Calu3 (cell line): ENCODE measurements at regions not wholly inside any gene's neighbourhood (a gene's known extent, or its start where the extent isn't known, plus 50 kb on each side); places are given as distances from the start of the nearest gene placed in this dataset.
A peak's percentile ranks its signal among the peaks of the same experiment; 100 is the strongest.

Source experiments
- BruUV-seq: library from RNA; stranded (reverse); fragments of 400-500 nt; replicated peaks from 2 replicates; lab custom pipeline; 2021; lab: Mats Ljungman, UMichigan
- CTCF ChIA-PET: fragments of 300-600 bp; sonication (Branson Sonifier 250); formaldehyde crosslinking; loops from one replicate; lab custom pipeline; 2022; ENCODE audit warnings: antibody characterized with exemption; lab: Charles Lee
- DNase-seq: peaks from one replicate; pipeline ENCODE4 v3.0.0; 2022
- H3K27ac Mint-ChIP-seq: one replicate; pipeline ENCODE4 v1.8.0; 2022; ENCODE audit warnings: mixed read lengths; ENCODE audit not compliant: unreplicated experiment
- H3K27me3 Mint-ChIP-seq: one replicate; pipeline ENCODE4 v1.8.0; 2022; ENCODE audit warnings: mixed read lengths; ENCODE audit not compliant: unreplicated experiment
- H3K36me3 Mint-ChIP-seq: one replicate; pipeline ENCODE4 v1.8.0; 2022; ENCODE audit warnings: mild to moderate bottlenecking, moderate library complexity, mixed read lengths; ENCODE audit not compliant: insufficient read depth, unreplicated experiment
- H3K4me1 Mint-ChIP-seq: one replicate; pipeline ENCODE4 v1.8.0; 2022; ENCODE audit warnings: mild to moderate bottlenecking, low read depth, mixed read lengths; ENCODE audit not compliant: unreplicated experiment
- H3K4me3 Mint-ChIP-seq: one replicate; pipeline ENCODE4 v1.8.0; 2022; ENCODE audit warnings: mild to moderate bottlenecking, low read depth, moderate library complexity, mixed read lengths; ENCODE audit not compliant: unreplicated experiment
- H3K9me3 Mint-ChIP-seq: one replicate; pipeline ENCODE4 v1.8.0; 2022; ENCODE audit warnings: low read depth, mixed read lengths; ENCODE audit not compliant: unreplicated experiment
- CTCF ChIP-seq: fragments of 200-600 bp; IDR thresholded peaks from one replicate; pipeline ENCODE4 v1.8.0; 2022; ENCODE audit warnings: antibody characterized with exemption; ENCODE audit not compliant: unreplicated experiment
- intact Hi-C: fragments of 100-400 bp; cut with micrococcal nuclease; formaldehyde crosslinking; loops from one replicate; pipeline ENCODE4 v1.10.0; 2022; ENCODE audit not compliant: unreplicated experiment

- Mint-ChIP-seq H3K4me3 (no peak overlapping the region), H3K4me1 (no peaks in the 10 kb centered on the region), H3K27ac (no peak overlapping the region), H3K27me3 (no peaks in the 10 kb centered on the region), H3K9me3 (no peaks in the 10 kb centered on the region), H3K36me3 (no peaks in the 10 kb centered on the region)
- no TSS peak for BruUV-seq
- no peak for DNase-seq
- TF ChIP-seq CTCF, result no peak
- CTCF ChIA-PET, result no interaction called here
- intact Hi-C loops, result loop anchor here (10.0 kb wide), 1 partner anchor 263 kb away; no protein-coding TSS in a partner anchor
Observed at GRCh38 chr6:113301651-113302050, 555.5 kb upstream of the MARCKS start.

GRCh38 chr6:113304116-113304515 is 553.0 kb upstream of the MARCKS start:
- DNase-seq, result no peak
- Mint-ChIP-seq H3K27ac (no peak overlapping the region), H3K4me3 (no peak overlapping the region), H3K36me3 (no peaks in the 10 kb centered on the region), H3K27me3 (no peaks in the 10 kb centered on the region), H3K9me3 (no peaks in the 10 kb centered on the region), H3K4me1 (no peaks in the 10 kb centered on the region)
- no TSS peak for BruUV-seq
- no peak for TF ChIP-seq CTCF
- CTCF ChIA-PET, result no interaction called here
- intact Hi-C loops, result loop anchor here (10.0 kb wide), 1 partner anchor 261 kb away; no protein-coding TSS in a partner anchor

- no peak overlapping the region for H3K4me3 Mint-ChIP-seq
Observed at GRCh38 chr6:113306552-113307145, 550.5 kb upstream of the MARCKS start.

GRCh38 chr6:113308266-113308665 is 548.9 kb upstream of the MARCKS start:
- no peak for DNase-seq

More at GRCh38 chr6:113306552-113307145, 550.5 kb upstream of the MARCKS start:
- no peaks in the 10 kb centered on the region for H3K4me1 Mint-ChIP-seq
- intact Hi-C loops, result loop anchor here (1.0 to 10.0 kb wide), 8 partner anchors 46 to 571 kb away; no protein-coding TSS in a partner anchor
- no peak overlapping the region for H3K27ac Mint-ChIP-seq
- H3K9me3 Mint-ChIP-seq, result no peaks in the 10 kb centered on the region
- peak; percentile 81 for DNase-seq
- no peaks in the 10 kb centered on the region for H3K36me3 Mint-ChIP-seq
- no TSS peak for BruUV-seq
- TF ChIP-seq CTCF, result peak; percentile 77
- H3K27me3 Mint-ChIP-seq, result no peaks in the 10 kb centered on the region
- CTCF ChIA-PET, result interaction anchor here (0.6 to 1.5 kb wide), 16 partner anchors 38 to 603 kb away, joined by 3 to 24 read pairs (median 4); no protein-coding TSS in a partner anchor

More at GRCh38 chr6:113308266-113308665, 548.9 kb upstream of the MARCKS start:
- intact Hi-C loops, result loop anchor here (5.0 to 10.0 kb wide), 3 partner anchors 257 to 569 kb away; no protein-coding TSS in a partner anchor
- H3K27ac Mint-ChIP-seq, result no peak overlapping the region
- H3K4me3 Mint-ChIP-seq, result no peak overlapping the region
- no TSS peak for BruUV-seq
- H3K9me3 Mint-ChIP-seq, result no peaks in the 10 kb centered on the region
- H3K27me3 Mint-ChIP-seq, result no peaks in the 10 kb centered on the region
- H3K4me1 Mint-ChIP-seq, result no peaks in the 10 kb centered on the region
- TF ChIP-seq CTCF, result no peak
- CTCF ChIA-PET, result no interaction called here
- H3K36me3 Mint-ChIP-seq, result no peaks in the 10 kb centered on the region
